H9 (cell line): ENCODE measurements at regions not wholly inside any gene's neighbourhood (a gene's known extent, or its start where the extent isn't known, plus 50 kb on each side); places are given as distances from the start of the nearest gene placed in this dataset.

Experiments used
- DNase-seq: peaks from one replicate; pipeline ENCODE4 v3.0.0-alpha.2; 2017
- H2AFZ ChIP-seq: one replicate; pipeline ENCODE4 v1.6.1; 2013; ENCODE audit warnings: mild to moderate bottlenecking, low read length, control low read depth, moderate library complexity
- H2AK5ac ChIP-seq: 2 replicates; pipeline ENCODE4 v1.6.1; 2013; ENCODE audit warnings: low read length, control low read depth, mixed read lengths; ENCODE audit not compliant: insufficient read length
- H2BK120ac ChIP-seq: one replicate; pipeline ENCODE4 v1.6.1; 2013; ENCODE audit warnings: low read depth, mild to moderate bottlenecking, low read length, control low read depth, inconsistent platforms; ENCODE audit not compliant: poor library complexity, severe bottlenecking
- H2BK12ac ChIP-seq: 2 replicates; pipeline ENCODE4 v1.6.1; 2013; ENCODE audit warnings: low read length, control low read depth, mixed read lengths, low read depth; ENCODE audit not compliant: insufficient read length
- H2BK15ac ChIP-seq: 2 replicates; pipeline ENCODE4 v1.6.1; 2013; ENCODE audit warnings: low read depth, low read length, control low read depth
- H2BK20ac ChIP-seq: one replicate; pipeline ENCODE4 v1.6.1; 2013; ENCODE audit warnings: low read depth, mild to moderate bottlenecking, low read length, control low read depth, inconsistent platforms; ENCODE audit not compliant: poor library complexity, severe bottlenecking
- H2BK5ac ChIP-seq: 2 replicates; pipeline ENCODE4 v1.6.1; 2013; ENCODE audit warnings: low read length, control low read depth, mixed read lengths; ENCODE audit not compliant: insufficient read length
- H3K14ac ChIP-seq: 2 replicates; pipeline ENCODE4 v1.6.1; 2013; ENCODE audit warnings: low read length, control low read depth; ENCODE audit not compliant: insufficient read depth
- H3K18ac ChIP-seq: 2 replicates; pipeline ENCODE4 v1.6.1; 2013; ENCODE audit warnings: low read depth, mild to moderate bottlenecking, mixed read lengths, low read length, control low read depth; ENCODE audit not compliant: insufficient read length
- H3K23ac ChIP-seq: 2 replicates; pipeline ENCODE4 v1.6.1; 2013; ENCODE audit warnings: low read length, control low read depth, mixed read lengths, low read depth; ENCODE audit not compliant: insufficient read length
- H3K23me2 ChIP-seq: 2 replicates; pipeline ENCODE4 v1.6.1; 2013; ENCODE audit warnings: low read depth, mild to moderate bottlenecking, mixed read lengths, low read length, control low read depth; ENCODE audit not compliant: insufficient read length, poor library complexity, severe bottlenecking
- H3K27ac ChIP-seq: 2 replicates; pipeline ENCODE4 v1.5.1; 2013; ENCODE audit warnings: low read length, control low read depth, mixed read lengths, low read depth; ENCODE audit not compliant: insufficient read length
- H3K27me3 ChIP-seq: 2 replicates; pipeline ENCODE4 v1.6.1; 2013; ENCODE audit warnings: low read length, control low read depth, inconsistent platforms; ENCODE audit not compliant: insufficient read depth
- H3K4ac ChIP-seq: 2 replicates; pipeline ENCODE4 v1.6.1; 2013; ENCODE audit warnings: low read depth, mild to moderate bottlenecking, control low read depth, inconsistent platforms, low read length, moderate library complexity
- H3K4me1 ChIP-seq: 2 replicates; pipeline ENCODE4 v1.6.1; 2013; ENCODE audit warnings: low read length, control low read depth, inconsistent platforms; ENCODE audit not compliant: insufficient read depth
- H3K4me2 ChIP-seq: 2 replicates; pipeline ENCODE4 v1.6.1; 2013; ENCODE audit warnings: low read length, control low read depth, mixed read lengths; ENCODE audit not compliant: insufficient read length, insufficient read depth
- H3K56ac ChIP-seq: 2 replicates; pipeline ENCODE4 v1.6.1; 2013; ENCODE audit warnings: low read depth, mild to moderate bottlenecking, mixed read lengths, low read length, control low read depth; ENCODE audit not compliant: insufficient read length
- H3K79me1 ChIP-seq: 2 replicates; pipeline ENCODE4 v1.6.1; 2013; ENCODE audit warnings: low read depth, mild to moderate bottlenecking, moderate library complexity, low read length, control low read depth, inconsistent platforms; ENCODE audit not compliant: insufficient read depth, poor library complexity, severe bottlenecking
- H3K79me2 ChIP-seq: 2 replicates; pipeline ENCODE4 v1.6.1; 2013; ENCODE audit warnings: low read length, control low read depth, inconsistent platforms; ENCODE audit not compliant: insufficient read depth
- H3K9ac ChIP-seq: 2 replicates; pipeline ENCODE4 v1.6.1; 2013; ENCODE audit warnings: low read length, control low read depth, mixed read lengths; ENCODE audit not compliant: insufficient read length; ENCODE audit errors: extremely low read depth
- H3K9me3 ChIP-seq: one replicate; pipeline ENCODE4 v1.6.1; 2013; ENCODE audit warnings: low read depth, low read length, inconsistent platforms; ENCODE audit not compliant: control insufficient read depth
- H3T11ph ChIP-seq: one replicate; pipeline ENCODE4 v1.6.1; 2013; ENCODE audit warnings: mild to moderate bottlenecking, low read length, control low read depth, inconsistent platforms
- H4K20me1 ChIP-seq: one replicate; pipeline ENCODE4 v1.6.1; 2013; ENCODE audit not compliant: control insufficient read depth, insufficient read length, insufficient read depth
- H4K5ac ChIP-seq: 2 replicates; pipeline ENCODE4 v1.6.1; 2013; ENCODE audit warnings: low read depth, mild to moderate bottlenecking, mixed read lengths, low read length, control low read depth; ENCODE audit not compliant: insufficient read length
- H4K8ac ChIP-seq: replicated peaks from 2 replicates; pipeline ENCODE4 v1.6.1; 2013; ENCODE audit warnings: low read length, control low read depth, mixed read lengths, low read depth; ENCODE audit not compliant: insufficient read length
- H4K91ac ChIP-seq: 2 replicates; pipeline ENCODE4 v1.6.1; 2013; ENCODE audit warnings: low read depth, mild to moderate bottlenecking, moderate library complexity, mixed read lengths, low read length, control low read depth; ENCODE audit not compliant: insufficient read length
- H3K27ac Mint-ChIP-seq, 3 experiments: 2 replicates in 2 of 3; 3 replicates in 1 of 3; pipeline ENCODE4 v1.8.0; 2020 to 2021; ENCODE audit warnings: mixed read lengths in 3 of 3, mild to moderate bottlenecking in 1 of 3, moderate library complexity in 1 of 3
- H3K27me3 Mint-ChIP-seq: 2 replicates; pipeline ENCODE4 v1.8.0; 2021; ENCODE audit warnings: low read depth, mild to moderate bottlenecking, moderate library complexity, mixed read lengths
- H3K36me3 Mint-ChIP-seq, 3 experiments: 2 replicates in 2 of 3; 3 replicates in 1 of 3; pipeline ENCODE4 v1.8.0; 2020 to 2021; ENCODE audit warnings: low read depth in 3 of 3, mixed read lengths in 3 of 3; ENCODE audit not compliant: insufficient read depth in 1 of 3
- H3K4me1 Mint-ChIP-seq, 2 experiments: 2 replicates each; pipeline ENCODE4 v1.8.0; 2020; ENCODE audit warnings: mixed read lengths in 2 of 2
- H3K4me3 Mint-ChIP-seq, 2 experiments: 2 replicates in 1 of 2; 3 replicates in 1 of 2; pipeline ENCODE4 v1.8.0; 2020 to 2021; ENCODE audit warnings: mild to moderate bottlenecking in 2 of 2, mixed read lengths in 2 of 2, moderate library complexity in 1 of 2
- H3K9me3 Mint-ChIP-seq, 2 experiments: 2 replicates in 1 of 2; 3 replicates in 1 of 2; pipeline ENCODE4 v1.8.0; 2020; ENCODE audit warnings: mild to moderate bottlenecking in 2 of 2, mixed read lengths in 2 of 2, moderate library complexity in 1 of 2
- WGBS: extraction: QIAGEN DNeasy Blood & Tissue Kit; methylation state at CpG from one replicate; pipeline ENCODE4 v1.1.7; 2013; ENCODE audit warnings: missing lambda C conversion rate, low lambda C conversion rate, mixed read lengths; ENCODE audit not compliant: insufficient read length; ENCODE audit errors: extremely low coverage; 5-methylcytosine and 5-hydroxymethylcytosine counted together
- TF ChIP-seq, protein P1 (sequence below): fragments of 200-600 bp; sonication (generic); conservative IDR thresholded peaks from 3 replicates; pipeline ENCODE4 v1.8.0; 2021; ENCODE audit warnings: antibody characterized with exemption, mild to moderate bottlenecking

- Histone ChIP-seq H2BK12ac (no peak overlapping the region), H3K9me3 (no peaks in the 10 kb centered on the region), H3K9ac (no peak overlapping the region), H3K27ac (no peak overlapping the region), H3K56ac (no peak overlapping the region), H4K20me1 (no peaks in the 10 kb centered on the region), H3K4ac (no peak overlapping the region), H2AK5ac (no peak overlapping the region), H2BK120ac (no peak overlapping the region), H3K14ac (no peak overlapping the region), H2BK15ac (no peak overlapping the region), H2AFZ (no peak overlapping the region), H3K23me2 (no peaks in the 10 kb centered on the region), H4K8ac (no peak overlapping the region), H4K91ac (no peak overlapping the region), H2BK20ac (no peak overlapping the region), H3K4me1 (no peaks in the 10 kb centered on the region), H3K23ac (no peak overlapping the region), H3K27me3 (no peaks in the 10 kb centered on the region), H2BK5ac (no peak overlapping the region), H4K5ac (no peak overlapping the region), H3K79me2 (no peaks in the 10 kb centered on the region), H3K79me1 (no peaks in the 10 kb centered on the region), H3T11ph (no peak overlapping the region), H3K4me2 (no peak overlapping the region), H3K18ac (no peak overlapping the region)
- DNase-seq: no peak
- peaks cover 0 to 10% (median 0%) of the 10 kb centered on the region in 3 experiments; a peak in 2 of 7 replicates for H3K36me3 Mint-ChIP-seq
- no peak overlapping the region; a peak in 1 of 7 replicates for H3K27ac Mint-ChIP-seq
- peaks cover 2% of the 10 kb centered on the region; the same call in 1 of the 2 replicates for H3K27me3 Mint-ChIP-seq
- no CpG with 5 or more reads among the region's 16 CpGs for WGBS
- TF ChIP-seq, protein P1, sequence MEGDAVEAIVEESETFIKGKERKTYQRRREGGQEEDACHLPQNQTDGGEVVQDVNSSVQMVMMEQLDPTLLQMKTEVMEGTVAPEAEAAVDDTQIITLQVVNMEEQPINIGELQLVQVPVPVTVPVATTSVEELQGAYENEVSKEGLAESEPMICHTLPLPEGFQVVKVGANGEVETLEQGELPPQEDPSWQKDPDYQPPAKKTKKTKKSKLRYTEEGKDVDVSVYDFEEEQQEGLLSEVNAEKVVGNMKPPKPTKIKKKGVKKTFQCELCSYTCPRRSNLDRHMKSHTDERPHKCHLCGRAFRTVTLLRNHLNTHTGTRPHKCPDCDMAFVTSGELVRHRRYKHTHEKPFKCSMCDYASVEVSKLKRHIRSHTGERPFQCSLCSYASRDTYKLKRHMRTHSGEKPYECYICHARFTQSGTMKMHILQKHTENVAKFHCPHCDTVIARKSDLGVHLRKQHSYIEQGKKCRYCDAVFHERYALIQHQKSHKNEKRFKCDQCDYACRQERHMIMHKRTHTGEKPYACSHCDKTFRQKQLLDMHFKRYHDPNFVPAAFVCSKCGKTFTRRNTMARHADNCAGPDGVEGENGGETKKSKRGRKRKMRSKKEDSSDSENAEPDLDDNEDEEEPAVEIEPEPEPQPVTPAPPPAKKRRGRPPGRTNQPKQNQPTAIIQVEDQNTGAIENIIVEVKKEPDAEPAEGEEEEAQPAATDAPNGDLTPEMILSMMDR: no peak
- peaks cover 4% of the 10 kb centered on the region in 2 experiments; a peak in 4 of 5 replicates for H3K9me3 Mint-ChIP-seq
- H3K4me3 Mint-ChIP-seq: no peak overlapping the region
- H3K4me1 Mint-ChIP-seq: peaks cover 15 to 21% of the 10 kb centered on the region in 2 experiments
Observed at GRCh38 chr1:244118109-244118761, 67.2 kb downstream of the ZBTB18 start.
